NCI-H524 (cell line): ENCODE measurements at regions not wholly inside any gene's neighbourhood (a gene's known extent, or its start where the extent isn't known, plus 50 kb on each side); places are given as distances from the start of the nearest gene placed in this dataset.

Experiments
- DNase-seq, 2 experiments: peaks; one replicate each; lab custom pipeline; 2025; lab: John Stamatoyannopoulos, UW

DNA sequence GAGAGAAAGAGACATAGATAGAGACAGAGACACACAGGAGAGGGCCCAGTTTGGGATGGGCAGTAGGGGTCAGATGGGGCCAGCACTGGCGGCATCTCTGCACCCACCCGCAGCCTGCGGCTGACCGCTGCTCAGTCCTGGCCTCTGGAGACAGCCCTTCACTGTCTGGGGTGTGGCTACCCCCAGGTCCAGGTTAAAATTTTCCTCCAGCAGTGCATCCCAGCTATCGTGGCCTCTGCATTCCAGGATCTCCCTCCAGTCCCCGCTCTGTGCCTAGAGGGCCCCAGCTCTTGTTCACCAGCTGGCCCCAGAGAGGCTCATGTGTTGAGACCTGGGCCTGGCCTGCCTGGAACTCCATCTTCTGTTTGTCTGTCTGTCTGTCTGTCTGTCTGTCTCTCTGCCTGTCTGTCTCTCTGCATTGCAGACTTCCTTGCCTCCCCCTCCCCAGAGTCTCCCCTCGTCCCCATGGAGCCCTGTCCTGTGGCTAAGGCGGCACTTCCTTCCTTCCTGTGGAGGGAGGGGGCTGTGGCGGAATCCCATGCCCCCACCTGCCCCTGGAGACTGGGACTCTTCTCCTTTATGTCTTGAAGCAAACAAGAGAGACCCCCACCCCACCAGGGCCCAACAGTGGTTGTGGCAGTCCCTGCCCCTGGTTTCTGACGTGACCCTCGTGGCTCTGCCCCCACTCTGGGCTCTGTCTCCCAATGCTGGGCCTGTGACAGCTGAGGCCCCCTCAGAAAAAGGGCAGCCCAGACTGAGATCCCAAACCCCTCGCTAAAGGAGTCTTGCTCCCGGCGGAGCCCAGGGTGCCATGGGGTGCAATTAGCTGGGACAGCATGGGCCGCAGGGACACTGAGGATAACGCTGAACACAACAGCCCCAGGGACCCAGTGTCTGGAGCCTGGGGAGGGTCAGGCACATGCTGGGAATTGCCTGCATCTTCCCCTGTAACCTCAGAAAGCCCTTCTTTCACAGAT, 241.8 kb downstream of the NPHP4 start:
- DNase-seq = no peak

DNA sequence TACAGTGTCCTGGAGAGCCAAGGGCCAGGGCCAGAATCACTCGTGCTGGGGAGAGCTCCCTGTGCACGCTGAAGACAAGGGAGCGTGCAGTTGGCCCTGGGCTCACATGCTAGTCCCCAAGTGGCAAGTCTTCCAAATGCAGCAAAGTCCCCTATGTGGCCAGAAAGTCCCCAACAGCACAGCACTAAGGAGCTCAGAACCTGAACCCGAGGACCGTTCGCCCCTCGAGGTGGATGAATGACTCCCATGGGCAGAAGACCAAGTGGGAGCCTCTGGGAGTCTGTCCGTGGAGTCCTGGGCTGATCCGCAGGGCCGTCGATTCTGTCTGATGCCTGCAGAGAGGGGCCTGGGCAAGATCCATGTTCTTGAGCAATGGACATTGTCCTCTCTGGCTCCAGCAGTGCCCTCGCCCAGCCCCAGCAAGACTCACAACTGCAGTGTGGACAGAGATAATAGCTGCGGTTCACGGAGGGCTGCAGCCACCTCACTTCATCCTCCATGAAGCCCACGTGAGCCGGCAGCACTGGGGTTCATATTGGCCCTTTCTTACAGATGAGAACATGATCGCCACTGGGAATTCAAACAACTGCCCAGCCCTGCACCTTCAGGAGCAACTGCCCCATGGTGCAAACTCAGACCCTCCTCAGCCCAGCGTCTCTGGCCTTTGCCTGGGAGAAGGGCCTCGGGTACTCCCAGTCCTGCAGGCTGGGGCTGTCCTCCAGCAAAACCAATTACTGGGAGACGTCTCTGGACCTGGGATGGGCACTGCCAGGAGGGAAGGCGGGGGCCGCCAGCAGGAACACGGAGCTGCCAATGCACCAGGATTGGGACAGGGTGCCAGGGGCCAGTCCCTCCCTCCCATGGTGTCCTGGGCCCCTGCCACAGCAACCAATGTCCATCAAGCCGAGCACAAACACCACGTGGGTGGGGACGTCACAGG, 243.7 kb downstream of the NPHP4 start:
- no peak for DNase-seq

DNA sequence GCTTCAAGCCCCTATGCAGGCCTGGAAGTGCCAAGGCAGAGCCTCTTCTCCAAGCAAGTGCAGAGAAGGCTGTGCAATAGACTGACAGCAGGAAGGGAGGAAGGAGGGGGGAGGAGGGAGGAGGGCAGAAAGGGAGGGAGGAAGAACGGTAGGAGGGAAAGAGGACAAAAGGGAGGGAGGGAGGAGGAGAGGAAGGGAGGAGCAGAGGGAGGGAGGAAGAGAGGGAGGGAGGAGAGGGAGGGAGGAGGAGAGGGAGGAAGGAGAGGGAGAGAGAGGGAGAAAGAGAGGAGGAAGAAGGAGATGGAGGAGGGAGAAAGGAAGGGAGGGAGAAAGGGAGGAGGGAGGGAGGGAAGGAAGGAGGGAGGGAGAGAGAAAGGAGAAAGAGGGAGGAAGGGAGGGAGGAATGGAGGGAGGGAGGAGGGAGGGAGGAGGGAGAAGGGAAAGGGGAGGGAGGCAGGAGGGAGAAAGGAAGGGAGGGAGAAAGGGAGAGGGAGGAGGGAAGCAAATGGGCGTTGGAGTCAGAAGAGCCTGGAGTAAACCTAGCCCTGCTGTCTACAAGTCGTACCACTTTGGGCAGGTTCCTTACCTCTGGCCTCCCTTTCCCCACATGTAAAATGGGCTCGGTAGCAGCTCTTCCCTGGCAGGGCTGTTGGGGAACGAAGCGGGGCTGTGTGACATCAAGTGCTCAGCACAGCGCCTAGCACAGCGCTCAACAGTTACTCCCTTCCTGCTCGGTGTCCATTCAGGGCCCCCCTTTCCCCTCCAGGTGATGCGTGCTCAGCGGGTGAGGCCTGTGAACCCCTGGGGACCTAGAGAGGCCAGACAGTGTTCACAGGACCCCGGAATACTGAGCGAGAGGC, 244.6 kb downstream of the NPHP4 start:
- no peak for DNase-seq

DNA sequence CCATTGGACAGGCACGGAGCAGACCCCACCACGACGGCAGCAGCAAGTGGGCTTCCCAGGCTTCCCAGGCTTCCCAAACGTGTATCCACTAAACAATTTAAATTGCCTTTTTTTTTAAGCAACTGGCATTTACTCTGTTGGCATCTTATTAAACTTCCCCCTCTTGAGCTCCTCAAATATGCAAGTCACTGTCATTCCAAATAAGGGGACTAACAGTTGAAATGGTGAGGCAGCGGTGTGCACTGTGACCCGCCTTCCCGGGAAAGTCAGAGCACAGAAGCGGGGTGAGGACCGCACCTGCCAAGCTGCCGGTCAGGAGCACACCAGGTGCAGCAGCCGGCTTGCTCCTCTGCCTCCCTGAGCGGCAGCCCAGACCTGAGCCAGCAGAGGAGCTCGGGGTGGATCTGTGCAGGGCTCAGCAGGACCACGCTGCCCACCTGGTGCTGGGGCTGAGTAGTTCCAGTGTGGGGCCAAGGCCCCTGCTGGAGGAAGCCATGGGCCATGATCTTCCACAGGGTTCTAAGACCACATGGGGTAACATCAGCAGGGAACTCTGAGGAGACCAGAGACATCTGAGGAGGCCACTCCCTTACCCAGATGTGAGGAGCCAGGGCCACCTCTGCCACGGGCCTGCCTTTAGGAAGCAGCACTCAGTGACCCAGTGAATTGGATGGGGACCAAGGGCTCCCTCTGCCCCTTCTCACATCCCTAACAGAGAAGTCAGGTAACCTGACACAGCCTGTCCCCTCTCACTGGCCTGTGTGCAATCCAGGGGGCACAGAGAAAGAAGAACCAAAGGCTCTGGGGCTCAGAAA, 245.4 kb downstream of the NPHP4 start:
- DNase-seq = no peak

DNA sequence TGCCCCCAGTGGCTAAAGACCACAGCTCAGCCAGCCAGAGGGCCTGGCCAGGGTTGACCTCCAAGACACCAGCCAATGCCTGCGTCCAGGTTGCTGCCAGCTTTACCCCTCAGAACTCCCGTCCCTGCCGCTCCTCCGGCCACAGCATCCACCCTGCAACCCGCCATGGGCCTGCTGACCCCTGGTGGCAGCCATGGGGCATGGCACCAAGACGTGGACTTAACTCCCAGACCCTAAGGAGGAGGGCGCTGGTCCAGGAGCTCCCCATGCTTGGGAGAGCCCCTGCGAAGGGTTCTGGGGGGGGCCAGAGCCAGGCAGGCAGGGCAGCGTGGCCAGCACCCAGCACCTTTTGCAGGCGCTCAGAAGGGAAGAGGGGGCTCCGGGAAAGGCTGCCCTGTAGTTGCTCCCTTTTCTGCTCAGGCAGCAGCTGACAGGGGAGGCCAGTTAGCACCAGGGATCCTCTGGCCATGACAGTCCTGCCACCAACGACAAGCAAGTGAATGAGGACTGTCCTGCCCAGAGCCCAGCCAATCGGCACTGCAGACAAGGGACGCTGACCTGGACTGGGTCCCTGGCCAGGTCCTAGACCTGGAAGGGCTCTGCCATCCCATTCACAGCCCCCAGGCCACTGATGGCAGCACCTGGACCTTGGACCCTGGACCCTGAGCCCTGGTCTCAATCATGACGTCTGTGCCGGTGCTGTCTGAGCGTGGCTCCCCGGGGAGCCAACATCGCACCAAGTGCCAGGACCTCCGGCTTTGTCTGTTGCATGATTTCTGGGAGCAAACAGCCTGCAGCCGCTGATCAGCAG, 246.2 kb downstream of the NPHP4 start:
- DNase-seq = peak; percentile 18 to 68

- peak; percentile 38 to 64 for DNase-seq
These were observed 247.1 kb downstream of the NPHP4 start for GRCh38 chr1:5744911-5745799.

DNA sequence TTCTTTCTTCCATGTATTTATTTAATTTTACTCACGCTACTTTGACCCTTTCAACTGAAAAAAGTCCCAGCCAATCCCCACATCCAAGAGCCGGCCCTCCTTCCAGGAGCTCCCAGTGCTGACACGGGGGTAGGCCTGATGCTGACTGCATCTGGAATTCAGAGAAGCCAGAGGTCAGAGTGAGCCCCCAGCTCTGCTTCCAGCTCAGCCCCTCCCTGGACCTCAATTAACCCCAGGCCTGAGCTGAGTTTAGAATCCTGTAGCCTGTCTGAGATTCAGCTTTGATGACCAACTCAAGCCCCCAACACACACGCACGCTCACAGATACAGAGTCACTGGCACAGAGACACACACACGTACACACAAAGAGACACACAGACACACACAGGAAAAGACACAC, 247.9 kb downstream of the NPHP4 start:
- DNase-seq = no peak

DNA sequence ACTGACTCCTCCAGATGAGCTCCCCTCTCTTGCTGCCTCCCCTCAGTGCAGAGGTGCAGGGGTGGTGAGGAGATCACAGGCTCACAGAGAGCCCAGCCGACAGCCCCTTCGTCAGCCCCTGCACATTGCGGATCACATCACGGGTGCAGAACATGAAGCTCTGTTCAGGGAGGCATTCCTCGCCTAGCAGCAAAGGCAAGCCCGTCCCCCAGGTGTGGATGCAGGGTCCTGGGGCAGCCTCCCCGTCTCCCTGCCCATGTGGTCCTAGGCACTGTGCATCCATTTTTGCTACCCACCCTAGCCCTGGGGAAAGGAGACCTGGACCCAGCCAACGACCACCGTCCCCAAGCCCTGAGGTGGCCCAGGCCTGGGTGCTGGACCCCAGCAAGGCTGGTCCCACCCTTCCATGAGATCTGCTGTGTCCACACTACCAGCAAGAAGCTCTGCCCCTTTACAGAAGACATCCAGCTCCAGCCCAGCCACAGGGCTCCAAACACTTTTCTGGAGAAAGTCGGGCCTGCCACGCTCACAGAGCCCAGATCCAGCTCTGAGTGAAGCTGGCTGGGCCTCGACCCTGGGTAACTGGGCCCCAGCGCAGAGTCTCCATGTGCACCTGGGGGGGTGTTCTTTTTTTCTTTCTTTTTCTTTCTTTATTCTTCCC, 248.7 kb downstream of the NPHP4 start:
- DNase-seq = no peak

GRCh38 chr1:5742801-5743200, 249.4 kb downstream of the NPHP4 start:
- no peak for DNase-seq

GRCh38 chr1:5742032-5742431, 250.2 kb downstream of the NPHP4 start:
- no peak for DNase-seq

DNA sequence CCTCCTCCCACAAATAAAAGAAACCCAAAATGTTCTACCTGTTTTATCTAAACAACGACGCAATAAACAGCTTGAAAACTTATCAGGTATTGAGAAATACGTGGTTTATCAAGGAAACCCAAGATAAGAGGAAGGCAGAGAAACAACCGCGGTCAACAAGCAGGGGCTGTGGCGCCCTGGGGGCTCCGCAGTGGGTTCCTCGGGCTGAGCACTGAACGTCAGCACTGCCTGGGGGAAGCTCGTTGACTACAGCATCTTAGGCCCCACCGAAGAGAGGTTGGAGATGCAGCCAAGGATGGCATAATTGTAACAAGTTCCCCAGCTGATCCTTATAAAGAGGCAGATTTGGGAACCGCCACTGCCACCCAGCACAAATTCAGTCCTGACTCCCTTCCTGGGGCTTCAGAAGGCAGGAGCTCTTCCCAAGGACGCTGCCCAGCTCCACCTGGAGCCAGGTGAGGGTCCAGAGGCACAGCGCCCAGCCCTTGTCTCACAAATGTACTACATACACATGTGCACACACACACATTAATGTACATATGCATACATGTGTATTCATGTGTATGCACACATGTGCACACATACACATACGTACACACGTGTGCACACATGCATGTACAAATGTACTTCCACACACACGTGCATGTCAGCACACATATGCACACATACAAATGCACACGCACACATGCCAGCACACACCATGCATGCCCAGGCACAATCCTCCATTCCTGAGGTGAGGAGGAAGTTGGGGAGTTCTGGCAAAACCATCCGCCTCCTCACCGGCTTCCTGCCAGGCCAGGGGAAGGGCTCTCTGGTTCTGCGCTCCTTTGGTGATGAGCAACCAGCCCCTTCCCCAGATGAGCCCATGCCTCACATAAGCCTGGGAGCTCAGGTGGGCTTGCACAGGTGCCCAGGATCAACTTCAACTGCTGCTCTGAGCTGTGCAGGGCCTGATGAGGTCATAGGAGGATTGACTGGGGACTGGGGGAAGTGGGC, 251.1 kb downstream of the NPHP4 start:
- no peak for DNase-seq

GRCh38 chr1:5740450-5740849, 251.8 kb downstream of the NPHP4 start:
- no peak for DNase-seq

DNA sequence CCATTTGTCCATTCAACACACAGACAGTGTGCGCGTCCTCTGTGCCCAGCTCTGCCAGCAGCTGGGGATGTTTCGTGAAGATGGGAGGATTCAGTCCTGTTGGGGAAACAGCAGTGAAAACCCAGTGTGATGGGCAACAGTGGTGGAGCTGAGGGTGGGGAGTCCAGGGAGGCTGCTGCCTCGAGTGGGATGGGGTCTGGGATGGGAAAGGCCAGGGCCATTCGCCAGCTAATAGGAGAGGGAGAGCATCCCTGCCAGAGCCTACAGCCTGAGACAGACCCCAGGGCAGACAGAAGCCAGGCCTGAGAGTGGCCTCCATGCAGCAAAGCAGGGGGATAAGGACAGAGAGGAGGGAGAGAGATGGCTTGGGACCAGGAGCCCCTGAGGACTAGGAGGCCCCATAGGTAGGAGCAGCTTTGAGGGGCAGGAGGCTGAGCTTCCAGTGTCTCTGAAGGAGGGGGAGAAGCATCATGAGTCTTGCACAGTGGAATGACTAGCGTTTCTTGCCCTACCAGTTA, 252.6 kb downstream of the NPHP4 start:
- DNase-seq = no peak

GRCh38 chr1:5738911-5739462, 253.2 kb downstream of the NPHP4 start:
- no peak for DNase-seq

DNA sequence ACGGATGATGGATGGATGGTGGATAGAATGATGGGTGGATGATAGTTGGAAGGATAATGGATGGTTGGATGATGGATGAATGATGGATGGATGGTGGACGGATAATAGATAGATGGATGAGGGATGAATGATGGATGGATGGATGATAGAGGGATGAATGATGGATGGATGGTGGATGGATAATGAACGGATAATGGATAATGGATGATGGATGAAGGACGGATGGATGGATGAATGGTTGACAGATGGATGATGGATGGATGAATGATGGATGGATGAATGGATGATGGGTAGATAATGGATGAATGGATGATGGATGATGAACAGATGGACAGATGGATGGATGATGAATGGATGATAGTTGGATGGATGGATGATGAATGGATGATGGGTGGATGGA, 255.1 kb downstream of the NPHP4 start:
- DNase-seq = no peak

DNA sequence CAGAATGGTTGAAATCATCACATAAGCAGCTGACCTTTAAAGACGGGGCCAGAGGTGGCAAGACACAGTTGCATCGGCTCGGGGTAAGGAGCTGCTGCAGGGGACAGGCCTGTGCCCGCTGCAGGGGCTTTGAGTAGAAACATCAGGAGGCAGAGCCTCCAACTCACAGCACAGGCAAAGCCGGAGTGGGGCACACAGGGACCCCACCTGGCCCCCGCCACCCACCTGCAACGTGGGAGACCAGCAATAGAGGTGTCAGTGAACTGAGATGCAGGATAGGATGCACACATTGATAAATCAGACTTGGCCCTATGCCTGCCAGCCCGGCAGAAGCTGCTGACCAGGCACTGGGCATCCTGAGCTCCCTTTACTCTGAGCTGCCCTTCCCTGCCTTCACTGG, 257.2 kb downstream of the NPHP4 start:
- DNase-seq = no peak

DNA sequence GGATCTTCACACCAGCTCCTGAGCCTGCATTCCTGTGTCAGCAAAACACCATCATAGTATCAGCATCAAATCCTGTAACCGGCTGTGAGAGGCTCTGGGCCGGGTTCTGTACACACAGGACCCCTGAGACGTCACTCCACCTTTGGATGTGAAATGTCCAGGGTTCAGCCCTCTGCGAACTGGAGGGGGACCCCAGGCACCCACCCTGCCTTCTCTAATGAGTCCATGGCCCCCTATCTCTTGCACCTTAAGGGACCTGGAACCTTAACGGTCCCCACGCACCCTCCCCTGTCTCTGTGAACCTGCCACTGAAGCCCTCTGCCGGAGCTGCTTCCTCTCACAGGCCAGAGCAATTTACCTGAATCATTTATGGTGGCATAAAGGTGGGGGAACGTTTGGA, 257.8 kb downstream of the NPHP4 start:
- DNase-seq = no peak
